IMR-90 (cell line): ENCODE measurements at regions not wholly inside any gene's neighbourhood (a gene's known extent, or its start where the extent isn't known, plus 50 kb on each side); places are given as distances from the start of the nearest gene placed in this dataset.

Source experiments
- ATAC-seq: fragments of 200-7000 bp; cut with Tn5 transposase; 2 replicates; pipeline ENCODE4 v1.9.1; 2020; ENCODE audit warnings: low read depth, mild to moderate bottlenecking, moderate library complexity
- BruUV-seq: library from RNA; stranded (reverse); fragments of 400-500 nt; replicated peaks from 2 replicates; lab custom pipeline; 2021; lab: Mats Ljungman, UMichigan
- CTCF ChIA-PET: fragments of 300-600 bp; formaldehyde crosslinking; extraction: SDS; loops from one replicate; lab custom pipeline; 2021; ENCODE audit warnings: antibody characterized with exemption; lab: Yijun Ruan, JAX
- POLR2A ChIA-PET: fragments of 300-600 bp; sonication (Branson Sonifier 250); formaldehyde crosslinking; loops from one replicate; lab custom pipeline; 2022; ENCODE audit warnings: antibody characterized with exemption; ENCODE audit not compliant: unreplicated experiment; lab: Charles Lee
- DNase-seq: peaks from one replicate; pipeline ENCODE4 v3.0.0; 2013
- H2AFZ ChIP-seq: replicated peaks from 2 replicates; pipeline ENCODE3; 2013; ENCODE audit warnings: low read length, mild to moderate bottlenecking; ENCODE audit not compliant: poor library complexity
- H2AK5ac ChIP-seq: 2 replicates; pipeline ENCODE4 v1.6.1; 2013; ENCODE audit warnings: low read depth, low read length, inconsistent platforms
- H2AK9ac ChIP-seq: replicated peaks from 2 replicates; pipeline ENCODE3; 2013; ENCODE audit warnings: mild to moderate bottlenecking, low read depth, low read length, moderate library complexity; ENCODE audit not compliant: poor library complexity
- H2BK120ac ChIP-seq: 2 replicates; pipeline ENCODE4 v1.6.1; 2013; ENCODE audit warnings: low read depth, low read length, inconsistent platforms
- H2BK15ac ChIP-seq: 3 replicates; pipeline ENCODE4 v1.6.1; 2013; ENCODE audit warnings: low read depth, low read length, inconsistent platforms
- H2BK20ac ChIP-seq: 2 replicates; pipeline ENCODE4 v1.6.1; 2013; ENCODE audit warnings: low read depth, mild to moderate bottlenecking, inconsistent platforms, low read length, moderate library complexity
- H2BK5ac ChIP-seq: 2 replicates; pipeline ENCODE4 v1.6.1; 2013; ENCODE audit warnings: mild to moderate bottlenecking, low read depth, low read length, inconsistent platforms; ENCODE audit not compliant: poor library complexity, severe bottlenecking
- H3K14ac ChIP-seq: replicated peaks from 2 replicates; pipeline ENCODE4 v1.6.1; 2013; ENCODE audit warnings: low read depth, low read length, inconsistent platforms
- H3K18ac ChIP-seq: 2 replicates; pipeline ENCODE4 v1.6.1; 2013; ENCODE audit warnings: low read depth, low read length, control low read depth
- H3K23ac ChIP-seq: 2 replicates; pipeline ENCODE4 v1.6.1; 2013; ENCODE audit warnings: low read depth, low read length, inconsistent platforms
- H3K27ac ChIP-seq: 2 replicates; pipeline ENCODE4 v1.5.1; 2013; ENCODE audit warnings: mild to moderate bottlenecking, control low read depth, low read length; ENCODE audit not compliant: insufficient read depth
- H3K27me3 ChIP-seq: 2 replicates; pipeline ENCODE4 v1.6.1; 2013; ENCODE audit warnings: low read length; ENCODE audit not compliant: control insufficient read depth, insufficient read depth
- H3K36me3 ChIP-seq: 2 replicates; pipeline ENCODE4 v1.6.1; 2013; ENCODE audit warnings: low read length, mixed read lengths; ENCODE audit not compliant: control insufficient read depth, insufficient read depth
- H3K4ac ChIP-seq: 2 replicates; pipeline ENCODE4 v1.6.1; 2013; ENCODE audit warnings: low read depth, low read length, inconsistent platforms
- H3K4me1 ChIP-seq: 2 replicates; pipeline ENCODE4 v1.6.1; 2013; ENCODE audit warnings: low read length, mixed read lengths; ENCODE audit not compliant: control insufficient read depth, insufficient read depth
- H3K4me2 ChIP-seq: 2 replicates; pipeline ENCODE4 v1.6.1; 2013; ENCODE audit warnings: low read depth, mild to moderate bottlenecking, control low read depth, low read length, moderate library complexity
- H3K4me3 ChIP-seq: 2 replicates; pipeline ENCODE4 v1.5.1; 2013; ENCODE audit warnings: low read depth, mild to moderate bottlenecking, control low read depth, low read length, moderate library complexity; ENCODE audit not compliant: insufficient read depth
- H3K56ac ChIP-seq: 2 replicates; pipeline ENCODE4 v1.6.1; 2013; ENCODE audit warnings: low read length, inconsistent platforms; ENCODE audit not compliant: insufficient read depth; ENCODE audit errors: extremely low read depth
- H3K79me1 ChIP-seq, 2 experiments: 2 replicates each; pipeline ENCODE4 v1.6.1; 2013; ENCODE audit warnings: low read length in 2 of 2, inconsistent platforms in 1 of 2, low read depth in 1 of 2
- H3K9ac ChIP-seq: 2 replicates; pipeline ENCODE4 v1.6.1; 2013; ENCODE audit warnings: low read depth, low read length, control low read depth
- H3K9me1 ChIP-seq: 2 replicates; pipeline ENCODE4 v1.6.1; 2013; ENCODE audit warnings: low read length, inconsistent platforms; ENCODE audit not compliant: insufficient read depth
- H3K9me3 ChIP-seq: 2 replicates; pipeline ENCODE4 v1.6.1; 2013; ENCODE audit warnings: low read length; ENCODE audit not compliant: control insufficient read depth, insufficient read depth
- H4K20me1 ChIP-seq: 2 replicates; pipeline ENCODE4 v1.6.1; 2013; ENCODE audit warnings: low read length, inconsistent platforms; ENCODE audit not compliant: insufficient read depth
- H4K5ac ChIP-seq: 2 replicates; pipeline ENCODE4 v1.6.1; 2013; ENCODE audit warnings: mild to moderate bottlenecking, low read depth, low read length, control low read depth
- H4K8ac ChIP-seq, 2 experiments: 2 replicates each; pipeline ENCODE4 v1.6.1; 2013; ENCODE audit warnings: low read depth in 2 of 2, low read length in 2 of 2, control low read depth in 1 of 2, inconsistent platforms in 1 of 2
- H4K91ac ChIP-seq: 2 replicates; pipeline ENCODE4 v1.6.1; 2013; ENCODE audit warnings: low read depth, low read length, inconsistent platforms; ENCODE audit not compliant: insufficient read depth
- BHLHE40 ChIP-seq: fragments of 150-350 bp; IDR thresholded peaks from 2 replicates; pipeline ENCODE4 v1.6.1; 2016; ENCODE audit warnings: mild to moderate bottlenecking, low read depth, low read length
- FOS ChIP-seq: fragments of 150-350 bp; IDR thresholded peaks from 2 replicates; pipeline ENCODE4 v1.6.1; 2016; ENCODE audit warnings: low read depth, low read length
- MXI1 ChIP-seq: IDR thresholded peaks from 2 replicates; pipeline ENCODE4 v1.6.1; 2012; ENCODE audit warnings: low read depth, mild to moderate bottlenecking, low read length, moderate library complexity, borderline replicate concordance
- NFE2L2 ChIP-seq: fragments of 150-350 bp; IDR thresholded peaks from 2 replicates; pipeline ENCODE4 v1.6.1; 2016; ENCODE audit warnings: low read depth, mild to moderate bottlenecking, low read length
- POLR2A ChIP-seq: IDR thresholded peaks from 2 replicates; pipeline ENCODE4 v1.6.1; 2012; ENCODE audit warnings: mild to moderate bottlenecking, low read depth, low read length
- RAD21 ChIP-seq: IDR thresholded peaks from 2 replicates; pipeline ENCODE4 v1.6.1; 2012; ENCODE audit warnings: low read length, improper control_type of control experiment
- RCOR1 ChIP-seq: IDR thresholded peaks from 2 replicates; pipeline ENCODE4 v1.6.1; 2012; ENCODE audit warnings: mild to moderate bottlenecking, low read length, improper control_type of control experiment; ENCODE audit not compliant: insufficient replicate concordance
- SMC3 ChIP-seq: fragments of 150-350 bp; IDR thresholded peaks from 2 replicates; pipeline ENCODE4 v1.6.1; 2016; ENCODE audit warnings: low read depth, mild to moderate bottlenecking, antibody characterized with exemption, low read length, moderate library complexity
- WGBS, 2 experiments: methylation state at CpG; one replicate each; pipeline versions ENCODE4 v1.1.5 to v1.1.7; 2013; ENCODE audit warnings: missing lambda C conversion rate in 2 of 2; ENCODE audit not compliant: insufficient read length in 1 of 2; ENCODE audit errors: extremely low coverage in 2 of 2; 5-methylcytosine and 5-hydroxymethylcytosine counted together
- dilution Hi-C: fragments of 300-500 bp; cut with HindIII; formaldehyde crosslinking; loops from one replicate; pipeline ENCODE4 v1.14.3; 2018; ENCODE audit warnings: low sequenced_read_pairs; ENCODE audit not compliant: unreplicated experiment
- in situ Hi-C: fragments of 300-500 bp; cut with MboI; formaldehyde crosslinking; loops from 3 replicates; pipeline ENCODE4 v1.14.3; 2019; ENCODE audit warnings: low sequenced_read_pairs, inconsistent platforms, mixed read lengths
- intact Hi-C: fragments of 100-400 bp; cut with micrococcal nuclease; formaldehyde crosslinking; loops from 2 replicates; pipeline ENCODE4 v1.10.0; 2022

DNA sequence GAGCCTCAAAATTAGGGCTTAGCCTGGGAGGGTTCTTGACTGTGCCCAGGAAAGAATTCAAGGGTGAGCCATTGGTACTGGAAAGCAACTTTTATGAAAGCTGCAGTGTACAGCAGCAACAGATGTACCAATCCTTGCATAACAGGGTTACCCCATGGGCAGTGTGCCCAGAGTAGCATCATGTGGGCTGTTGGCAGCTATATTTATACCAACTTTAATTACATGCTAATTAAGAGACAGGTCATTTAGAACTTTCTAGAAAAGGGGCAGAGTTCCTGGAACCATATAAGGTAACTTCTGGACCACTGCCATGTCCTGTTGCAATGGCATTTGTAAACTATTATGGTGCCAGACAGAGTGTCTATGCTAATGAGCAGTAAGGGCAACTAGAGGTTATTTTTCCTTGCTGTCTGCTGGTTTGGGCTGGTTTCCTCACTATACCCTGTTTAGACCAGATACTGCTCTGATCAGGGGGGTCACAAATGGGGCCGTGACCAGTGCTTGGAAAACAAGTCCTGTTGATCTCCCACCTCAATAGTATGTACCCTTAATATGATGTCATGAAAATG lies 1120.5 kb upstream of the RAG2 start:
- no peak overlapping the region for H3K18ac ChIP-seq
- H3K36me3 ChIP-seq: no peaks in the 10 kb centered on the region
- ATAC-seq (no peak), DNase-seq (no peak)
- dilution Hi-C loops (no loop called here), in situ Hi-C loops (no loop called here), intact Hi-C loops (no loop called here)
- no peak overlapping the region for H3K56ac ChIP-seq
- H3K4ac ChIP-seq: no peak overlapping the region
- no peak overlapping the region for H3K23ac ChIP-seq
- no CpG with 5 or more reads among the region's 1 CpG for WGBS, 2 experiments
- POLR2A ChIA-PET: no interaction called here
- no peak overlapping the region for H2BK20ac ChIP-seq
- H4K20me1 ChIP-seq: no peaks in the 10 kb centered on the region
- H3K9ac ChIP-seq: no peak overlapping the region
- TF ChIP-seq SMC3 (no peak), FOS (no peak), RAD21 (no peak), MXI1 (no peak), POLR2A (no peak), RCOR1 (no peak), BHLHE40 (no peak), NFE2L2 (no peak)
- H4K91ac ChIP-seq: no peak overlapping the region
- CTCF ChIA-PET: no interaction called here
- H3K9me3 ChIP-seq: no peaks in the 10 kb centered on the region
- no TSS peak for BruUV-seq
- no peak overlapping the region for H3K4me3 ChIP-seq
- H2BK120ac ChIP-seq: no peak overlapping the region
- H3K79me1 ChIP-seq: no peaks in the 10 kb centered on the region
- no peak overlapping the region for H2BK5ac ChIP-seq
- no peak overlapping the region for H3K27ac ChIP-seq
- no peak overlapping the region for H3K4me2 ChIP-seq
- no peak overlapping the region for H2AK9ac ChIP-seq
- no peak overlapping the region for H4K8ac ChIP-seq
- no peaks in the 10 kb centered on the region for H3K27me3 ChIP-seq
- no peak overlapping the region for H2AK5ac ChIP-seq
- no peak overlapping the region for H2BK15ac ChIP-seq
- no peaks in the 10 kb centered on the region for H3K9me1 ChIP-seq
- H3K4me1 ChIP-seq: no peaks in the 10 kb centered on the region
- no peak overlapping the region for H2AFZ ChIP-seq
- H3K14ac ChIP-seq: no peak overlapping the region
- H4K5ac ChIP-seq: no peak overlapping the region
